HG03095 (cell line): ENCODE measurements at regions not wholly inside any gene's neighbourhood (a gene's known extent, or its start where the extent isn't known, plus 50 kb on each side); places are given as distances from the start of the nearest gene placed in this dataset.
"Not testable (repeated sequence)": the region's sequence is repeated elsewhere in the genome, so short reads cannot be mapped to it uniquely, and the experiment has no call there.

Experiments
- ATAC-seq: cut with Tn5 transposase; IDR thresholded peaks from one replicate; pipeline ENCODE4 v1.9.1; 2021; ENCODE audit warnings: moderate library complexity; ENCODE audit not compliant: unreplicated experiment

DNA sequence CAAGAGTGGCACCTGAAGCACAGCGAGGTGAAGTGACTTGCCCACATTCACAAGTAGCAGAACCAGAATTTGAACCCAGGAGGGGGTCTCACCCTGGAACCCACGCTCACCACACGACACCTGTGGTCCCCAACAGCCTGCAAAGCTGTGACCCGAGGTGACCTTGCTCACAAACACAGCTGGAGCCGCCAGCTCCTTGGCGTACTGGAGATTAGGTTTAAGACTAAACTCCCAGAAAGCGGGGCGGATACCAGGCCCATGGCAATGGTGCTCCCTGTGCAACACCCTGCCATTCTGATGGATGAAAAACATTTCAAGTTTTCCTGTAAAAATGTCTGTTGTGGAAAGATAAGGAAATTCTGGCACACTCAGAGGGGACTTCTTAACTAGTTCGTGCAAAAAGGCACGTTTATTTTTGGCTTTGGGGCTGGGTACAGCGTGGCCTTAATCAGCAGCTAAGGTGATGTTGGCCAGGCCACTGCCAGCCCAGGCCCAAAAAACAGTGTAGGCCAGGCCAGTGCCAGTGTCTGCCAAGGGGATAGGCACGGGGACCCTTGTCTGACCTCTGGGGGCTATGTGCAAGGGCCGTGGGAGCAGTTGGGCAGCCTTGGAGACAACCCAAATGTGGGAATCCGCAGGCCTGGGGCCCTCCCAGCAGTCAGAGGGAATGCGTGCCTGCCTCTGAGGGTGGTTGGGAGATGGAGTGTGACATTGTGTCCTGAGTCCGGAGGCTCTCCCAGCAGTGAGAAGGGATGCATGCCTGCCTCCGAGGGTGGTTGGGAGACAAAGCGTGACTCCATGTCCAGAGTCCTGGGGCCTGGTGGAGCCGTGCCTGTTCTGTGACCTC, 185.0 kb upstream of the HS6ST1 start:
- ATAC-seq = no peak

DNA sequence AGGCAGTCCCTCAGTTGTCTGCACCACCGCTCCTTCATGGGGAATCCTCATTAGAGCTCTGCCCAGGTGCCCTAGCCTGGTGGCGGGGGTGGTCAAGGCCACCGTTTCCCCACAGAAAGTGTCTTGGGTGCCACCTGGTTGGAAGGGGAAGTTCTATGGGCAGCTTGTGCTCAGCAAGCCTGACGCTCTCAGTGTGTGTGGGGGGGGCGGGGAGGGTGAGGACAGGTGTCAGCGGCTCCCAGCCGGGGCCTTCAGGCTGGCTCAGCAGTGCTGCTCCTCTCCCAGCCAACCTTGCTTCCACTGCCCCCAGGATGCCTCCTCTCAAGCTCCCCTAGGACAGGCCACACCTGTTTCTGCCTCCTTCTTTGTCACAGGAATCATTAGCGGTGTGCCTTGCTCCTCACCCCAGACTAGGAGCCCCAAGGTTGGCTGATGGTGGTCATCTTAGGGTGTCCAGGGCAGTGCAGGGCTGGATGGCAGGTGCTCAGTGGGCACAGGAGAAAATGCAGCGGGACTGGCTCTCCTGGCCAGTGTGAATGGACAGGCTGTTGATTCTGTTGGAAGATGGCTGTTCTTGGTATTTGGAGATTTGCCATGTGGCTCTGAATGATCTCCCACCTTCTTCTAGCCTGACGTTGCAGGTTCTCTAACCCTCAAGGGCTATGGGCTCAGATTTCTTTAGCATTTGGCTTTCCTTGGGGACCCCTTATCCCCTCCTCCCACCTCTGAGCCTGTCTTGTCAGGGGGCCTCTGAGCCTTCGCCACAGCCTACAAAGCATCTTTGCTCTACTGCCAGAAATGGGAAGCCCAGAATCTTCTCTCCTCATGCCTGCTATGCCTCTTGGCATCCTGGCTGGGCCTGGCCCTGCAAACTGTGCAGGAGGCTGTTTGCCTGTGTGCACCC, 185.8 kb upstream of the HS6ST1 start:
- ATAC-seq = no peak

DNA sequence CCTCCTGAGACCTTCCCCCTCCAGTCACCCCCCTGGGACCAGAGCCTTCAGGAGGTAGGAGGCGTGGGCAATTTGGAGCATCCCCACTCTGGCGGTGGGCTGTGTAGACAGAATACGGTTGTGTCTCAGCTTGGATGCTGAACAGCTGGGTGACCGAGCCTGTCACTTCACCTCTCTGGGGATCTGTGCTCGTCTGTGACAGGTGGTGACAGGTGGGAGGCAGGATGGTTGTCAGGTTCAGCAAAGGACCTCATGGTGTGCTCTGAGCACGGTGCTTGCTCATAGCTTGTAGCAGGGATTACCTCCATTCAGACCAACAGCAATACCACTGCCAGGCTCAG, 186.5 kb upstream of the HS6ST1 start:
- no peak for ATAC-seq

DNA sequence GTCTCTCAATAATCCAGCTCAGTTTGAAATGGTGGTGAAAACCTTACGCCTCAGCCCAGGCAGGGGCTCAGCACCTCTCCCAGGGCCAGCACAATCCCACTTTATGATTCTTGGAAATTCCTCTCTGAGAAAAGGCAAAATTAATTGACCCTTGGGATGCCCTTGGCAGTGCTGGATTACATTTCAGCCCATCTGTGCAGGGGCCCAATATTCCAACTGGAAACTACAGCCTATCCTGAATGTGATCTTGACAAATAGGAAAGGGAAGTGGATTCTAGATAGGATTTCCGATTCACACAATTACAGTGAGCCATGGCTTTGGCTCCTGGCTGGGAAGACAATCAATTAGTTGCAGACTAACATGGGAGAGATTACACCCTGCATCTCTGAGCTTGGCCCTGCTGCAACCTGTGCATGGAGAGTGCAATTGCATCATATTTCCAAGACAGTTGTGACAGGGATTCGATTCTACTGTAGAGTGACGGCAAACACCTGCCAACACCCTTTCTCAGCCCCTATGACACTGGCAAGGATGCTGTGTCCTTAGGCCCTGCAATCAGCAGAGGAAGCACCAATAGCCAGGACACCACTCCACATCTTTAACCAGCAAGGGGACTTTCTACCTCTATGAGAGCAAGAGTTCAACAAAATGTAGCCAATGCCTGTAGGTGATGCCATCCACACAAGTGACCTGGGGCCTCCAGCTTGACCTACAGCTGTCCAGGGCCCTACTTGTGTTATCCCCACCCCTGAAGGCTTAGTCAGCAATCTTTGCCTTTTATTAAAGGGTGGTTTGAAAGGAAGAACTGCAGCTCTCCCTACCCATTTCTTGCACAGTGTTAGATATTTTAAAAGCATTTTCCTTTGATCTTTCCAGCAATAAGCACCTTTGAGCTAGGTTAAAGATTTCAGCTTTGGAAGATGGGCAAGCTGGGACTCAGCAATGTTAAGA, 187.2 kb upstream of the HS6ST1 start:
- ATAC-seq = no peak

DNA sequence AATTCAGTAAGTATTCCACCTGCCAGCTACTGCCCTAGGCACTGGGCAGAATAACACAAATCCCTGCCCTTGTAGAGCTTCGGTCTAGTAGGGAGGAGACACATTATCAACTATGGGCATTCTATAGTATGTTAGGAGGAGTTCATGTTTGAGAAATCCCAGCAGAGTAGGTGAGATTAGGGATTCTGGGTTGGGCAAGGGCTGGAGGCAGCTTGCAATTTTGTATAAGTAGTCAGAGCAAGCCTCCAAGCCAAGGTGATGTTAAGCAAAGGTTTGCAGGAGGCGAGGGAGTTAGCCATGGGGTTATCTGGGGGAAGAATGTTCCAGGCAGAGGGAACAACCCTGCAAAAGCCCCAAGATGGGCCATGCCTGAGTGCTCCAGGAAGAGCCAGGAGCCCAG, 187.9 kb upstream of the HS6ST1 start:
- ATAC-seq = no peak

DNA sequence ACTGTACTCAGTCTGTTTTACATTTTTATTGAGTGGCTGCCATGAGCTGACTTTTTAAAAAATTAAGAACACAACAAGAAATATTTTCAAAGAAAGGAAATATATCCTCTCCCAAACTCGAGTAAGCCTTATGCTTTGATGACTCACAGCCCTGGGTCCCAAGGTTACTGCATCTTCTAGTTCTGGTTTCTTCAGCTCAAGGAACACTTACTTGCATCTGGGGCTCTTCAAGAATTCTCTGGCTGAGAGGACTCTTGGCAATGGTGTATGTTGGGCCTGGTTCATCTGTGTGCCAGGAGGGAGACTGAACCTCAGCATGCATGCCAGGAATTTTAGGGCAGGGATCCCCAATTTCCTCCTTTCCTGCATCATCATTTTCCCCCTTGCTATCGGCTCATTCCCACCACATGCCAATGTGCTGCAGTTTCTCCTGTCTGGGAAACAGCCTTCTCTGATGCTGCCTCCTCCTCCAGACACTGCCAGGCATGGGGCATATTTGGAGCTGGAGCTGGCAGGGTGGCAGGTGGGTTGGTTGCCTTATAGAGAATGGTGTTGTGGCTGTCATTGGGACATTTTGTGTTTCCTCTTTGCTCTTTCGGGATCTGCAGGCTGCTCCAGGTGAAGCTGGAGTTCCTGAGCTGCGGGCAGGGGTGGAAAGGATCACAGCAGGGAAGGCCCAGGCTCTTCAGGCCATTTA, 192.2 kb upstream of the HS6ST1 start:
- no peak for ATAC-seq

DNA sequence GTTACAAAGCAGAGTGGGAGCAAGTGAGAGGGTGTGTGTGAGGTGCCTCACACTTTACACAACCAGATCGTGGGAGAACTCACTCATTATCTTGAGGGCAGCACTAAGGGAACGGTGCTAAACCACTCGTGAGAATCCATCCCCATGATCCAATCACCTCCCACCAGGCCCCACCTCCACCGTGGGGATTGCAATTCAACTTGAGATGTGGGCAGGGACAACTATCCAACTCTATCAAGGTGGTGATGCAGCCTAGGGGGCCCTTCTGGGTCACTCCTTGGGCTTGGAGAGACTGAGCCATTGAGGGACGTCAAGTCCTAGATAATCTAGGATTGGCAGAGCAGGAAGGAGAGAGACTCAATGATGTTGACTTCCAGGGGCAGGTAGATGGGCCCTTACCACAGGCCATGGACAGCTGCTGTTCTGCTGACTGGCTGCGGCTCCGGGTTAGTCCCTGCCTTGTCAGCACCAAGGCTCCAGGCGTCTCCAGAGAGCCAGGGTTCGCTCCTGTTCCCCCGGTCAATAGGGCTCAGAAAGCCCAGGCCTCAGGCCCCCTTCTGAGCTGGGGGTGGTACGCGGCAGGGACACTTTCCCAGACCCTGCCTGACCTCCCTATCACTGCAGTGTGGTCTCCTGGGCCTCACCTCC, 193.2 kb upstream of the HS6ST1 start:
- ATAC-seq = no peak

DNA sequence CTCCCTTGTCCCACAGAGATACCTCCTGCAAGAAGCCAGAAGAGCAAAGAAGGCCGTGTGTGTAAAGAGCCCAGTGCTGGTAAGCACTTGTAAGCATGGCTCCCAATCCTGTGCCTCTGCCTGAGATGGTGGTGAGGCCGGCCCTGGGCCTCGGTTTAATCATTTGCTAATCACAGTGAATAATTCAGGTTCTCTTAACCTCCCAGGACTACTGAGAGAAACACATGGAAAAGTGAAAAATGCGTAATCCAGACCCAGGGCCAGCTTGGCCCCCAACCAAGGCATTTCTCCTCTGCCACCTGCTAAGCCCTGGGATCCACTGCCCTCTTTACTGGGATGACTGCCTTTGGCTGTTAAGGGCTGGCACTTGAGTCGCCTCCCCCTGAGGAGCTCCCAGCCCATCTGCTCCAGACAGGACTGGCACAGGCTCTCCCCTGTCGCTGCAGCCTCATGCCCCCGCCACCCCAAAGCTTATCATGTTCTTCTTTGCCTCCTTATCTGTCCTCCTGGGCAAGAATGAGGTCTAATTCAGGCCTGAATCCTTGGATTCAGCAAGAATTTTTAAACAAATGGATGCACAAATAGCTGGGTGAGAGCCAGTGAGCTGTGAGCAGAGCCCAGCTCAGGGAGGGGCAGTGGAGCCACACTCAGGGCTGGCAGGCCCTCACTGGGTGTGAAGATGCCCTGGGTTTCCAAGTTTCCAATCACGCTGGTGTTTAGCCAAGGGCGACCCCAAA, 193.9 kb upstream of the HS6ST1 start:
- no peak for ATAC-seq

DNA sequence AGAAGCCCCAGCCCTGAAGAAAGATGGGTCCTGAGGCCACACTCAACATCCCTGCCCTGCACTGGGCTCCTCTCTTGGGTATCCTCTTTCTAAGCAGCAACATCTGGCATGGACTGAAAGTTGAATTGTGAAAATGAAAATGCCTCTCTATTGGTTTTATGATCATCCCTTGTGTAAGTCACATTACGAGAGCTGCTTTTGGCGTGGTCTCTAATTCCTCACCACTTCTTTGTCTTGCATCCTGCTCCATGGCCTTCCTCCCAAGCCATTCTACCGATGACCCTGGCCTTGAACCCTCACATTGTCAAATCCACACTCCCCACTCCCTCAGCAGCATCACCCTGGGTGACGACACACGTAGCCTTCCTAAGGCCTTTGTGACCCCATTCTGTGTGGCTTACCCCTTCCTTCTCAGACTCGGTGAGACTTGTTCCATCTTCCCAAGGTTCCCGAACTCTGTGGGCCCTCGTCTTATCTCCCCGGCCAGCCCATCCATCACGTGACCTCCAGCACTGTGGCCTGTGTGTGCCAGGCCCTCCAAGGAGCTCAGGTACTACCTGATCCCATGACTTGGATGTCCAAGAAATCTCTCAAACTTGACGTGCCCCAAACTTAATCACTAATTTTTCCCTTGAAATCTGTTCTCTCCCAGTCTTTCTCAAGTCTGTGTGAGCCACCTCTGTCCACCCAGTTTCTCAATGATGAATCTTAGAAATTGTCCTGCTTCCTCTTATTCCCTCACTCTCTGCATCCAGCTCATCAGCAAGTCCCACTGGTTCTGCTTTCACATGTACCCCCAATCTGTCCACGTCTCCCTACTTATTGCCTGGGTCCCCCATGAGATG, 194.7 kb upstream of the HS6ST1 start:
- ATAC-seq = no peak

DNA sequence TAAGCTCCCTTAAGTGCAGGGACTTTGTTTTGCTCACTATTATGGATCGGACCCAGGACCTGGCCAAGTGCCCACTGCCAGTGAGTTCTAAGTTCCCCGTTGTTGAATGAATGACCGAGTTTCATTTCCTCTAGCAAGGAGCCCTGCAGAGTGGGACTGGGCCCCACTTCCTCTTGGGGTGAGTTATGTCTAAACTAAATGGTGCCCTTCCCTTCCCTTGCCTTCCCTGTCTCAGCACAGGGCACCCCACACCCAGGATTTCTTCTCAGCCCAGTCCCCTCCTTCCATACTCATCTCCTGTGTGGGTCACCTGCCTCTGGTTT, 195.3 kb upstream of the HS6ST1 start:
- peak; percentile 81 for ATAC-seq

DNA sequence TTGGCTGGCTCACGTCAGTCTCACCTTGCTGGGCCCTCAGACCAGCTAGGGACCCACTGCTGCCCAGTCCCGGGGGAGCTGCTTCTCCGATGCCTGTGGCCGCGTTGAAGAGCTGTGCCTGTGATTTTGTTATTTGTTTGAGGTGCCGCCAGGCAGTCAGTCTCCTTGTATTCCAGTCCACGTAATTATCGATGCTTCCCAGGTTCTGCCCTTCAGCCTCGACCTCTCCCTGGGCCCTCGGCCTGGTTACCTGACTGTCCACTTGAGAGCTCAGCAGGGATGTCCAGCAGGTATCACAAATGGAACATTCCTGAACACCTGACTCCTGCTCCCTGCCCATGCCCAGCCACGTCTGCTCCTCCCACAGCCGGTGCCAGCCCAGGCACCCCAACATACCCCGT, 195.9 kb upstream of the HS6ST1 start:
- ATAC-seq = no peak

DNA sequence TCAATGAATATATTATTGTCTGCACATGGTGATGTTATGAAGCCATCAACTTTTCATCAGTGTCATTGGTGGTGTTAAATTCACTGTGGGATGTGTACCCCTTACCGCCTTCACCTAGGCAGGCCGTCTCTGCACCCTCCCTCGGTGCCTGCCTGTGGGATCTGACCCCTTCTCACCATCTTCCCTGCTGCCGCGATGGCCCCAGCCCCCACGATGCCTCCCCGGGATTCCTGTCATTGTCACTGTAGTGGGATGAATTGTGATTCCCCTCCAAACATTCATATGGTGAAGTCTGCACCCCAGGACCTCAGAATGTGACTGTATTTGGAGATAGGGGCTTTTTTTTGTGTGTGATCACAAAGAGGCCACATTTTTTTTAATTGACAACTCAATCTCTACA, 198.3 kb upstream of the HS6ST1 start:
- no peak for ATAC-seq

DNA sequence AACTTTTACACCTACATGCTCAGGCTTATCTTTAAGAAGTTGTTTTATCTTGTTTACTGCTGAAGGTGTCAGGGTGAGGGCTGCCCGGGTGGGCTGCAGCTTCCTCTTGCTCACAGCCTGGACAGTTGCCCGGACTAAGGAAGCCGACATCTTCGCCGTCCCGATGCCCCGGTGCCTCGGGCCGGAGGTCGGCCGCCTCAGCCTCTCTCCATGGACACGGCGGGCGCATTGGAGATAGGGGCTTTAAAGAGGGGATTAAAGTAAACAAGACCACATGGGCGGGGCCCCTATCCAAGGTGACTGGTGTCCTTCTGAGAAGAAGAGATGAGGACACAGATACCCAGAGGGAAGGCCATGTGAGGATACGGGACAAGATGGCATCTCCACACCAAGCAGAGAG, 200.4 kb upstream of the HS6ST1 start:
- ATAC-seq = not testable (repeated sequence)

DNA sequence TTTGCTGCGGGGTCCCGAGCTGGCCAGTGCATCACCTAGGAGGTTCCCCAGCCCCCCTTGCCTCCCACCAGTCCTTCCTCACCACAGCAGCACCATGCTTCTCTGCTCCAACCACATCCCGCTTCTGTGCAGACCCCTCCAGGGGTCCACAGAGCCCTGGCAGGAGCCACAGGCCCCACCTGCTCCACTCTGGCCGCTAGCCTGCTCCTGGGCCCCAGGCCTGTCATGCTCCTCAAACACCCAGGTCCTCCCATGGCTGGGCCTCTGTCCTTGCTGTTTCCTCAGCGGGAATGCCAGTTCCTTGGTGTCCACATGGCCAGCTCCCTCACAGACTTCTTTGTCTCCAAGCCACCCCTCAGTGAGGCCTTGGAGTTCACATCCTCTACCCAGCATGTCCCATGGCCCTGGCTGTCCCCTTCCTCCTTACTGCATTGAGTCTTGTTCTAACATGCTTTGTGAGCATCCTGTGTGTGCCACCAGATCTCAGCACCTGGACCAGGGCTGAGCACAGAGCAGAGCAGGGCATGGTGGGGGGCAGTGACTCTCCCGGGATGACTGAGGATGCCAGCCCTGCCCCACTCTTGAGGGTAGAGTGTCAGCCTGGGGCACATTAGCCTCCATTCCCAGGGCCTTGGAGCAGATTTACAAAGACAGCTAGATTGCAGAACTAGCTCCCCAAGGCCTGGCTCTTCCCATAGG, 201.0 kb upstream of the HS6ST1 start:
- no peak for ATAC-seq

DNA sequence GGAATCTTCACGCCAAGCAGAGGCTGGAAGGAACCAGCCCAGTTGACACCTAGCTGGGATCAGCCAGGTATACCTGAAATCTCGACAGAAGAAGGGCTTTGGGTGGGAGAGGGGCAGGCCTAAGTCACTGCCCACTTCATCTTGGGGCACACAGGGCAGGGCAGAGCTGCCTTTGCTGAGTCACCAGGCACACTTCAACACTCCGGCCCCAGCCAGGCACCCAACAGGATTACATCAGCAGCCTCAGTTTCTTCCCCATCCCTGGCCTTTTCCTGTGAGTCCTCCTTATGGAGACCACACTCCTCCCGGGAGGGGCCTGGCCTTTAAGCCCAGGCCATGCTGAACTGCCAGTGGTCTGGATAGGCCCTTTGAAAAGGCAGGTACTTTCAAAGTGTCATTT, 201.7 kb upstream of the HS6ST1 start:
- no peak for ATAC-seq

DNA sequence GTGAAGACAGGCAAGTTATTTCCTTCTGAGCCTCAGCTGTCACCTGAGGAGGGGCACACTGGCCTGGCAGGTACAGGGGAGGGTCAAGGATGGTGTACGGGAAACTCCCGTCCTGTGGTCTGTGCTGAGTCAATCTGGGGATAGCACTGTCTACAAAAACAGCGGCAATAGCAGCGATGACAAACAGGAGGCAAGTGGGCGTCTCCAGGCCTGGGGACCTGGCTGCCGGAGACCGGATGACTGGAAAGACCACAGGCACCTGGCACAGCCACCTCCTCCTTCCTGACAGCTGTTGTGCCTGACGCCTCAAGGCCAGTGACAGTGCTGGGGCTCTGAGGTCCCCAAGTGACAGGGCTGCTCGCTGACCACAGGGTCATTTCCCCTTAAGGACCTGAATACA, 202.1 kb upstream of the HS6ST1 start:
- peak; percentile 86 for ATAC-seq

DNA sequence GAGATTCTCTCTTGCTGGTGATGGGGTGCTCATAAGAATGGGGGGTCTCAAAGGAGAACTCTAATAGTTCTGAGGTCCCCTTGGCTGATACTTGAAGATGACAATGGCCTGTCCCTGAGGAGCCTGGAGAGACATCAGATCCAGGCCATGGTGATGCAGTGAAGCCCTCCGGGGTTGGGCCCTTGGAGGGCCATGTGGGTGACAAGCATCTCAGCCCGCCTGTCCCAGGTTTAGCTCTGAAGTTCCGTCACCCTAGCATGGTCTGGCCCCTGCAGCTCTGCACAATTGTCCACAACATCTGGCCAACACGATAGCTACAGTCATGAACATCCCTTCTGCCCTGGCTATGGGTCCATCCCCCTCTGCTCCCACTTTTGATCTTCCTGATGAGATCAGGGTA, 202.8 kb upstream of the HS6ST1 start:
- ATAC-seq = no peak

DNA sequence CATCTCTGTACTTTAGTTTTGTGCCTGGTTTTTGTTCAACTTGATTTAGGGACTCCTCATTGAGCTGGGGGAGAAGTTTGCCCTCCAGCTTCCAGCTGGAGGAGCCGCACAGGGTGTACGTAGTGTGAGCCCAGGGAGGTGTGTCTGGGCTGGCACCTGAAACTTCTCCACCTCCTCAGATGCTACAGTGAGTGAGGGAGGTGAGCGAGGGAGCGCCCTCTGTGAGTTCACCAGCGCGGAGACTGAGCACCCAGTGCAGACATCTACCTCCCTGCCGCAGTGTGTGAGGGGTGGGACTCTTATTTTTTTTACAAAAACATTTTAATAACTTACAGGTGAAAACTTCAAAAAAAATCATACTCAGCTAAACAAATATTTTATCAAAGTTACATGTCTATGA, 204.2 kb upstream of the HS6ST1 start:
- ATAC-seq = no peak
